ELF-1 (cell line): ENCODE measurements at regions not wholly inside any gene's neighbourhood (a gene's known extent, or its start where the extent isn't known, plus 50 kb on each side); places are given as distances from the start of the nearest gene placed in this dataset.

Experiments
- DNase-seq: peaks from one replicate; pipeline ENCODE4 v3.0.0-alpha.2; 2016; ENCODE audit warnings: low read depth, low spot score

DNA sequence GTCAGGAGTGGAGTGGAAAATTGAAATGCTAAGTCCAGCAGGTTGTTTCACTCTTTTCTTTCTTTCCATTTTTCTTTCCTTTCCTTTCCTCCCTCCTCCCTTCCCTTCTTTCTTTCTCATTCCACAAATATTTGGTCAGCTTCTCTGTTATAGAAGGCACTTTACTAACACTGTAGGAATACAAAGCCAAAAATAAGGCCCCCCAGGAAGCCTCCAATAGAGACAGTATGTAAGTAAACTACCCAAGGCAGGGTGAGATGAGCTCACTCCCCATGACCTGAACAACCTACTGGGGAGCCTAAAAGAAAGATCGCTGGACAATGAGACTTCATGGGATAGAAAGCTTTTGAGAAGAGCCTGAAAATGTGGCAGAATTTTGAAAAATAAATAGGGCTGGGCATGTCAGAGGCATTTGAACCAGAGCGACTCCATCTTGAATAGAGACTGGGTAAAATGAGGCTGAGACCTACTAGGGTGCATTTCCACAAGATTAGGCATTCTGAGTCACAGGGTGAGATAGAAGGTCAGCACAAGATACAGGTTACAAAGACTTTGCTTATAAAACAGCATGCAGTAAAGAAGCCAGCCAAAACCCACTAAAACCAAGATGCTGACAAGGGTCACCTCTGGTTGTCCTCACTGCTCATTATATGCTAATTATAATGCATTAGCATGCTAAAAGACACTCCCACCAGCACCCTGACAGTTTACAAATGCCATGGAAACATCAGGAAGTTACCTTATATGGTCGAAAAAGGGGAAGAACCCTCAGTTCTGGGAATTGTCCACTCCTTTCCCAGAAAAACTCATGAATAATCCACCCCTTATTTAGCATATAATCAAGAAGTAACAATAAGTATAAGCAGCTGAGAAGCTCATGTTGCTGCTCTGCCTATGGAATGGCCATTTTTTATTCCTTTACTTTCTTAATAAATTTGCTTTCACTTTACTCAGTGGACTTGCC lies 158.9 kb upstream of the EGFLAM start:
- no peak for DNase-seq

GRCh38 chr5:38094889-38095288 lies 163.5 kb upstream of the EGFLAM start:
- no peak for DNase-seq

DNA sequence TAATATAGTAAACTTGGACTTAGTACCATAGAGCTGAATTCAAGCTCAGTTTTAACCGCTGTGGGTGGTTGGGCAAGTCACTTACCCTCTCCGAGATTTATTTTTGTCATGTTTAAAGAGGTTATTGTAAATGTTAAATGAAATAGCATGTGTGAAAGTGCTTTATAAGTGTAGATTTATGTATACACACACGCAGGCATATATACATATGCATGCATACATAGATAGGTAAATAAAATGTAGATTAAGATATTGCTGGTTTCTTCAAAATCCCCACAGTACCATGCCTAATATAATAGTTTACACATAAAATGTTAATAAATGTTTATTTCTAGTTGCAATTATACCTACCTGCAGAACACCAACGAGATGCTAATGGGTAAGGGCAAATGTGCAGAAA lies 164.5 kb upstream of the EGFLAM start:
- no peak for DNase-seq

DNA sequence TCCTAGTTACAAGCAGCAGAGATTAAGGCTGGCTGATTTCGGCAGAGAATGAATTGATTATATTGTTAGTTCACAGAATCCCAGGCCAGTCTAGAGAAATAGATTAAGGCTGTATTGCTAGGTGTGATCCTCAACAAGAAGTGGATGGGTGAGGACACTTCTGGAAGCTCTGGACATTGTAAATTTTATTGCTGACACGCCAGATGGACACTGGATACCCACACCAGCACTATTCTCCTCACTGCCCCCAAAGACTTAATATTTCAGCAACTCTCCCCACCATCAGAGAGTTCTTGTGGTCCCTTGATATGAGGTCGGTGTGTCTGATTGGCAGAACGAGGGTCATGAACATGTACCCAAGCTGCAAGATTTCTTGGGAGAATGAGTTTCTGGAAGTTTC lies 171.6 kb upstream of the EGFLAM start:
- no peak for DNase-seq

GRCh38 chr5:38079620-38080402 lies 178.5 kb upstream of the EGFLAM start:
- DNase-seq, result no peak

DNA sequence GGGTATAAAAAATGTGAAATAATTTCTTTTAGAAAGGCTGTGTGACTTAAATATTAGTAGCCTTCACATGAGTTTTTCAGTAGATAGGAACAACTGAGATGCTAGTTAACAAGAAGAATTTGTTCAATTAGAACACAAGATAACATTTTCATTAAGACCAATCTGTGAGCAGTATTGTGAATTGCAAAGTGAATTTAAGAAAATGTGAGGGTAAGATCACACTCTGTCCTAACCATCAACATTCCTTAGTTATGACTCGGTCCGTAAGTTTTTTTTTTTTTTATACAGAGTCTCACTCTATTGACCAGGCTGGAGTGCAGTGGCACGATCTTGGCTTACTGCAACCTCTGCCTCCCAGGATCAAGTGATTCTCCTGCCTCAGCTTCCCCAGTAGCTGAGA lies 180.2 kb upstream of the EGFLAM start:
- DNase-seq, result no peak

DNA sequence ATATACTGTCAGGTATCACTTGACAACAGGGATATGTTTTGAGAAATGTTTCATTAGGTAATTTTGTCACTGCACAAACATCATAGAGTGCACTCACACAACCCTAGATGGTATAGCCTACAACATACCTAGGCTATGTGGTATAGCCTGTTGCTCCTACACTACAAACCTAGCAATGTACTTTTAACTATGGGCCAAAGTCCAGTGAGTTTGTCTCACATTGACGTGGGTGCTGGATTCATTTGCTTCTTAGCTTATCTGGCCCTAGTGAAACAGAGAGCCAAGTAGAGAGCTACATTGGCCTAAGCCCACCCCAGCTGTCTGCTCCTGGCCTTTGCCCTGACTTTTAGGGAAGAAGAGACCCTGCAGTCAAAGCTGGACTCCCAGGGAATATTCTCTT lies 180.7 kb upstream of the EGFLAM start:
- DNase-seq, result no peak

DNA sequence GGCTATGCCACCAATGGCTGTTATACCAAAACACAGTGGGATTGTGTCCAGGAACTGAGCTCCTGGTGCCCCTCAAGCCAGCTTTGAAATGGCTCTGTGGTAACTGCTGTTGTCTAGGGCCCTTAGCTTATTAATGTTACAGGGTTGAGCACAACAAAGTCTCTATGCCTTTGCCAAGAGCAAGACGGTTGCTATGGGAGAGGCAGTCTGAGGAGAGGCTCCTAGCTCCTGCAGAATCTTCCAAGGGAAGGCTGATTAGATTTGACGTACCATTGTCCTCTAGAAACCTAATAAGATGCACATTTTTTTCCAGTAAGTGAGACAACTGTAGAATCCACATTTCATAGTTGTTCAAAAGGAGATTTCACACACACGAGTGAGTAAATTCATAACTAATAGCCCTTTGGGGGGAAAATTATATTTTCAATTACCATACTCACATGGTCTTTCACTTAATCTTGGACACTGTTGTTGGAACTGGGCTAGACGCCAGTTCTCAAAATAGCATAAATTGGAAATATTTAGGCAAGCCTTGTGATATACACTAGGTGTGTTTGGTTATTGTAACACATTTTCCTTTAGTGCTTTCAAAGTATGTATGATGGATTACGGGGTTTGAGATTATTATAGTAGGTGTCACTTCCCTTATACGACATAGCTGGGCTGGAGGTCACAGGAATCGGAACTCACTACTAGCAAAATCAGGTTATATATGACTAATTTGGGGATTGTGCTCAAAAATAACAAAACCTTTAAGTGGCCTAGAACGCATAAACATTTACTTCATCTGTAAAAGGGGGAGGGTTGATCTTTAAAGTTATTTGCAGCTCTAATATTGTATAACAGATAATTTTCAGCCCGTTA lies 186.3 kb upstream of the EGFLAM start:
- no peak for DNase-seq

DNA sequence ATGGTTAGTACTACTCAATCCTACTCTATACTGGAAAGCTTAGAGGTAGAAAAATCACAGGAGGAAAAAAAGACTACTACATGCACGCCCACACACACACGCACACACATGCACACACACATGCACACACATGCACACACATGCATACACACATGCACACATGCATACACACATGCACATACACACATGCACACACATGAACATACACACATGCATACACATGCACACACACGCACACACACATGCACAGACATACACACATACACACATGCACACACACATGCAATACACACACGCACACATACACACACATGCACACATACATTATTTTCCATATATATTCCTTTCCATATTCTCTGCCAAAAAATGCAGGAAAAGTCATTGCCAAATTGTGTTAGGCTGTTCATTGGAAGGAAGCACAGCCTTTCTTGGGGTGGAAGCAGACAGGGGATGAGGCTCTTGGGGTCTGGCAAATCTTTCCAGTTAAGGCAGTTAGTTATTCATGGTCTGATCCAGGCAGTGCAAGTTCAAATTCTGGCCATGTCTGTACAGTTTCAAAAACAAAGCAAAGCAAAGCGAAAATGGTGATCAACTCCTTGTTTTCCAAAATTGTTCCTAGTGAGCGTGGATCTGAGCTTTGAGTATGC lies 187.9 kb upstream of the EGFLAM start:
- DNase-seq, result no peak

GRCh38 chr5:38069360-38069759 lies 189.0 kb upstream of the EGFLAM start:
- no peak for DNase-seq

DNA sequence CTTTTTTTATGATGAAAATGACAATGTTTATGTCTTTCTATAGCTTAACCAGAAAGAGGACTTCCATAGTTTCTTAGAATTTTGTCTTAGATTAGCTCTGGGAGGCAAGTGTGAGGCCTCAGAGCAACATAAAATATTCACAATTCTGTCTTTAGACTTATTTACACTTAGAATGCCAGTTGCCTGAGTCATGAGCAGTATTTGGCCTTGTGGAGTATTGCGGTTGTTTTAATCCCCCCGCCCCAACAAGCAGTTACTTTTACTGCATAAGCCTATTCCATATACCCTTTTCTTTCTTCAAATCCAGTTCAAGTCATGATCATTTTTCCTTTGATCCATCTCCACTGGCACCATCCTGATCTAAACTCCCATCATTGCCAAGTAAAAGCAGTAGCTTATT lies 198.0 kb upstream of the EGFLAM start:
- DNase-seq, result no peak

DNA sequence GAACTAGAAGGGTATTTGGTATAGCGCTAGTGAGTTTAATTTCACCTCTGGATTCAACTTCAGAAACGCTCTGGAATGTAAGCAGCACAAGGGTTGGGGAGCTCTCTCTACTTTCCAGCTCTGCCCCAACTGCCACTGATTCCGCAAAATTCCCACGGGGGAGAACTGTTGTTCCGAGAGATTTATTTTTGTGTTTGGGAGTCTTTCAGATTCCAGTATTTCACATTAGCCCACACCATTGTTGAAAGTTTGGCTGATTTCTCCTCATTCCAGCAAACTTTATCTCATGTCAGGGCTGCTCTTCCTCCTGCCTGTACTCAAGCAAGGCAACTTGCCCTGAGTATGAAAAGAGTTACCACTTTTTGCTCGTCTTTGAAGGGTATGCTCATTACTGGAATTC lies 198.5 kb upstream of the EGFLAM start:
- DNase-seq, result no peak

GRCh38 chr5:38051711-38052511 lies 206.4 kb upstream of the EGFLAM start:
- DNase-seq, result peak; percentile 44

DNA sequence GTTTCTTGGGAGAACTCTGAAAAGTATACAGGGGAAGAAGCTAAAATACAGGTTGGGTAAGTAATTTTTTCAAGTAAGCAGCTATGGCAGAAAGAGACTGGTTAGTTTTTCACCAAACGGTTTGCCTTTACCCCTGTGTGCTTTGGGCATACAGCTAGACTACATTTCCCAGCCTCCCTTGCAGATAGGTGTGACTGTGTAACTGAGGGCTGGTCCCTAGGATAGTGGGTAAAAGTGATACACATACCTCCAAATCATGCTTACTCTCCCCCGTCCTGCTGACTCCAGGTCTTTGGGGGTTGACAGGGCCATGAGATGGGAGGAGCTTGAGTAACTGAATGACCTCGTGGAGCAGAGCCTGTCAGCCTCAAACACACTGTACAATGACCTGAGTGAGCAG lies 208.6 kb upstream of the GDNF start:
- no peak for DNase-seq

DNA sequence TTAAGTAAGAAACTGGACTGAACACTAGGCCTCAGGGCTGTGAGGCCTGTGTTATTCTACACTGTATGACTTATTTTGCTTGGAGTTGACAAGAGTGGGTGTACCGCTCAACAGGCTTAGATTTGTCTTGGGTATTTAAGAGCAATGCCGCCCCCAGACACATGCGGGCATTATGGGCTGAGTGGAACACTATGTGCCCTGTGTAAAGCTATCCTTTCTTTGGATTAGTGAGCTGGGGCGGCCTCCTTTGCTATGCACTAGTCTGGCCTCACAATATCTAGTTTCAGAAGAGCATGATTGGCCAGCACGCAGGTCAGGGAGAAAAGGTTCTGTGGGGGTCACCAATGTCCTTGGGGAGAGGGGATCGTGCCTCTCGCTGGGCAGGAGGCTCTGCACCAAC lies 206.3 kb upstream of the GDNF start:
- DNase-seq, result no peak

DNA sequence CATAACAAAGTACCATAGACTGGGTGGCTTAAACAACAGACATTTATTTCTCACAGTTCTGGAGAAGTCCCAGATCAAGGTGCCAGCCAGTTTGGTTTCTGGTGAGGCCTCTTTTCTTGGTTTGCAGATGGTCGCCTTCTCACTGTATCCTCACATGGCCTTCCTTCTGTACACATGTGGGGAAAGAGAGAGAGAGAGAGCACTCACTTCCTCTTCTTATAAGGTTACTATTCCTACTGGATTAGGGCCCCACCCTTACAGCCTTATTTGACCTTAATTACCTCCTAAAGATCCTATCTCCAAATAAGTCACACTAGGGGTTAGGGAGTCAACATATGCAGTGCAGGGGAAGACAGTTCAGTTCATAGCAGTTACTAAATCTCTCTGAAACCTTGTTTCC lies 205.6 kb upstream of the GDNF start:
- no peak for DNase-seq

GRCh38 chr5:38039826-38040225 lies 200.0 kb upstream of the GDNF start:
- no peak for DNase-seq

DNA sequence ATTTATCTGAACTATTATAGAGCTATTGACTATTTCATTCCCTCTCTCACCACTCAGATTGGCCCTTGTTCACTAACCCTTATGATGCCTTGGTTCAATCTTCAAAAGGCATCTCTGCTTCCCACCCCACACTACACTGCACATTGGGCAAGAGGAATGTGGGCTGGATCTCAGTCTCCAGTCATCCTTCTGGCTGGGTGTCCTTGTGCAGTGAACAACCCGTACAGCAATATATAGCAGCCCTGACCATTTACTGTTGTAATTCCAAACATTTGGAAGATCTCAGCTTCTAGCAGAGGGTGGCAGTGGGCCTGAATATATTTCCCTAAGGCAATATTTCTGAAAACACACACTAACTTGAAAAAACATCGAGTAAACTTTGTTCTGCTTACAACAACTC lies 199.2 kb upstream of the GDNF start:
- DNase-seq, result no peak

DNA sequence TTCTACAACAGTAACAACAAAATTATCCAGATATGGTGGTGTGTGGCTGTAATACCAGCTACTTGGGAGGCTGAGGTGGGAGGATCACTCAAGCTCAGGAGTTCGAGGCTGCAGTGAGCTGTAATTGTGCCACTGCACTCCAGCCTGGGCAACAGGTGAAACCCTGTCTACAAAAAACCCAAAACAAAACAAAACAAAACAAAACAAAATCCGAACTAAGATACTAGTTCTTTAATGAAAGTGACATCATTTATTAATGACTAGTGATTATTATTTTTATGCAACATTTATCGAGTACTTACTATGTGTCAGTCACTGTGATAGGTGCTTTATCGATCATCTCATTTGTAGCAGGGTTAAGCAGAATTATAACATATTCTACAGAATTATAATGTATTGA lies 196.9 kb upstream of the GDNF start:
- no peak for DNase-seq

- DNase-seq, result no peak
These were observed 192.3 kb upstream of the GDNF start for GRCh38 chr5:38032149-38032548.

DNA sequence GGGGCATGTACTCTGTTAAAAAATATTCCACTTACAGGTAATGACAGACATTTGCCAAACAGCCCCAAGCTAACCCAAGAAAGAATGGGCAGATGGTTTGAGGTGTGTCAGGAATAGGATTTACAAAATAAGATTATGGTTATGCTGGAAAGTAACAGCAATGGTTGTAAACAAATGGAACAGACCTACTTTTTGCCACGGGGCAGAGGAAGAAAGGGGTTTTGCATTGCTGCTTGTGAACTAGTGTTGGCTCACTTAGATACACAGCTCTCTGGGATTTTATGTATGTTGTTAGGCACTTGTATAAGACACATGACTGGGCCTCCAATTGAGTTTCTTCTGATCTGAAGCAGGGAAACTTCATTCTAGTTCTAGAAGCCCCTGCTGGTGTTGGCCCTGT lies 191.5 kb upstream of the GDNF start:
- no peak for DNase-seq
